K562 (cell line): ENCODE measurements at regions not wholly inside any gene's neighbourhood (a gene's known extent, or its start where the extent isn't known, plus 50 kb on each side); places are given as distances from the start of the nearest gene placed in this dataset.

Experiments used
- ATAC-seq: fragments of 200-7000 bp; cut with Tn5 transposase; 3 replicates; pipeline ENCODE4 v1.9.1; 2020; ENCODE audit warnings: moderate library complexity
- BruUV-seq: library from RNA; stranded (reverse); fragments of 400-500 nt; replicated peaks from 2 replicates; lab custom pipeline; 2021; lab: Mats Ljungman, UMichigan
- CTCF ChIA-PET: fragments of 300-600 bp; formaldehyde crosslinking; extraction: SDS; loops from one replicate; lab custom pipeline; 2021; ENCODE audit warnings: low intra/inter-chr PET ratio; lab: Yijun Ruan, JAX
- POLR2A ChIA-PET: fragments of 300-600, 350-650 bp; sonication (Branson Sonifier 250); formaldehyde crosslinking; extraction: SDS; loops from one replicate; lab custom pipeline; 2021; ENCODE audit warnings: antibody characterized with exemption, inconsistent platforms; lab: Yijun Ruan, JAX
- DNase-seq, 4 experiments: peaks; one replicate each; pipeline versions ENCODE4 v3.0.0 to v3.0.0-alpha.2; 2011 to 2018; ENCODE audit warnings: low spot score in 3 of 4, mixed read lengths in 3 of 4; ENCODE audit errors: extremely low read depth in 1 of 4
- FAIRE-seq: peaks from 2 replicates; lab custom pipeline; 2011; peaks lifted over from hg19 to GRCh38; lab: Jason Lieb, UNC
- H2AFZ ChIP-seq: 2 replicates; pipeline ENCODE4 v1.6.0; 2011; ENCODE audit warnings: low read depth, low read length, control low read depth, inconsistent platforms
- H3K27ac ChIP-seq: fragments of 200-600 bp; 3 replicates; pipeline ENCODE4 v1.8.0; 2011; ENCODE audit warnings: low read depth, mild to moderate bottlenecking, control low read depth, inconsistent platforms, low read length, moderate library complexity, mixed read lengths; ENCODE audit errors: extremely low read depth
- H3K27me3 ChIP-seq, 2 experiments: fragments of 300-600 bp in 1 of 2; 2 replicates in 1 of 2; 3 replicates in 1 of 2; pipeline versions ENCODE4 v1.6.0 to v1.8.0; 2011; ENCODE audit warnings: inconsistent platforms in 2 of 2, low read length in 2 of 2, mild to moderate bottlenecking in 1 of 2, mixed read lengths in 1 of 2, moderate library complexity in 1 of 2; ENCODE audit not compliant: control insufficient read depth in 2 of 2, insufficient read depth in 2 of 2
- H3K36me3 ChIP-seq: fragments of 300-600 bp; 3 replicates; pipeline ENCODE4 v1.8.0; 2011; ENCODE audit warnings: mild to moderate bottlenecking, low read length, inconsistent platforms; ENCODE audit not compliant: control insufficient read depth, insufficient read depth
- H3K4me1 ChIP-seq, 2 experiments: fragments of 200-600 bp in 1 of 2; replicated peaks in 1 of 2; 2 replicates in 1 of 2; 3 replicates in 1 of 2; pipeline versions ENCODE4 v1.5.1 to v1.8.0; 2011; ENCODE audit warnings: inconsistent platforms in 2 of 2, low read length in 2 of 2, mild to moderate bottlenecking in 1 of 2, mixed read lengths in 1 of 2, moderate library complexity in 1 of 2; ENCODE audit not compliant: control insufficient read depth in 2 of 2, insufficient read depth in 2 of 2
- H3K4me2 ChIP-seq: 2 replicates; pipeline ENCODE4 v1.6.1; 2011; ENCODE audit warnings: low read length, control low read depth, inconsistent platforms, mixed read lengths; ENCODE audit not compliant: insufficient read depth
- H3K4me3 ChIP-seq: fragments of 200-600 bp; sonication (generic), shearing (Covaris generic); 2 replicates; pipeline ENCODE4 v1.5.1; 2016; ENCODE audit warnings: control low read depth, inconsistent platforms
- H3K79me2 ChIP-seq: fragments of 200-600 bp; 3 replicates; pipeline ENCODE4 v1.8.0; 2011; ENCODE audit warnings: low read length, inconsistent platforms; ENCODE audit not compliant: control insufficient read depth, insufficient read depth
- H3K9ac ChIP-seq, 2 experiments: 2 replicates each; pipeline versions ENCODE4 v1.6.0 to v1.6.1; 2011; ENCODE audit warnings: low read depth in 2 of 2, low read length in 2 of 2, control low read depth in 1 of 2, inconsistent platforms in 1 of 2, mild to moderate bottlenecking in 1 of 2, mixed read lengths in 1 of 2; ENCODE audit not compliant: insufficient read depth in 1 of 2
- H3K9me1 ChIP-seq: one replicate; pipeline ENCODE4 v1.6.0; 2011; ENCODE audit warnings: inconsistent platforms, mild to moderate bottlenecking, low read length, moderate library complexity; ENCODE audit not compliant: control insufficient read depth, insufficient read depth
- H3K9me3 ChIP-seq: replicated peaks from 2 replicates; pipeline ENCODE4 v1.5.1; 2011; ENCODE audit warnings: low read depth, low read length, inconsistent platforms; ENCODE audit not compliant: control insufficient read depth, insufficient read depth
- H4K20me1 ChIP-seq: replicated peaks from 2 replicates; pipeline ENCODE4 v1.6.1; 2011; ENCODE audit warnings: low read length, inconsistent platforms, mixed read lengths; ENCODE audit not compliant: control insufficient read depth, insufficient read depth
- BCLAF1 ChIP-seq, 2 experiments: fragments of 450-650 bp in 1 of 2; IDR thresholded peaks; 2 replicates each; pipeline ENCODE4 v1.6.1; 2011 to 2017; ENCODE audit warnings: low read depth in 2 of 2, antibody characterized with exemption in 1 of 2, borderline replicate concordance in 1 of 2, low read length in 1 of 2, mild to moderate bottlenecking in 1 of 2, mixed read lengths in 1 of 2; ENCODE audit not compliant: control insufficient read depth in 1 of 2
- FOXA3 ChIP-seq, 2 experiments: fragments of 450-650 bp in 1 of 2; sonication (generic) in 1 of 2; formaldehyde crosslinking; IDR thresholded peaks in 1 of 2; conservative IDR thresholded peaks in 1 of 2; 2 replicates each; pipeline versions ENCODE4 v1.4.0 to v1.8.0; 2020 to 2022; ENCODE audit warnings: mild to moderate bottlenecking in 2 of 2, missing genetic modification reagents in 1 of 2
- FOXM1 ChIP-seq, 2 experiments: fragments of 450-650 bp in 1 of 2; sonication (generic) in 1 of 2; formaldehyde crosslinking in 1 of 2; IDR thresholded peaks; 2 replicates each; pipeline versions ENCODE4 v1.6.1 to v1.9.0; 2017 to 2022; ENCODE audit warnings: low read depth in 2 of 2, mild to moderate bottlenecking in 2 of 2, missing genetic modification reagents in 1 of 2, moderate library complexity in 1 of 2
- HDAC6 ChIP-seq: IDR thresholded peaks from 2 replicates; pipeline ENCODE4 v1.6.1; 2012; ENCODE audit warnings: low read depth, mild to moderate bottlenecking, control low read depth, inconsistent platforms, low read length, moderate library complexity
- PHTF2 ChIP-seq: fragments of 250-450 bp; sonication (Bioruptor Pico); IDR thresholded peaks from 2 replicates; pipeline ENCODE4 v1.5.0; 2021; ENCODE audit warnings: mild to moderate bottlenecking
- PTTG1 ChIP-seq: fragments of 450-650 bp; IDR thresholded peaks from 2 replicates; pipeline ENCODE4 v1.6.1; 2016; ENCODE audit warnings: low read depth, mild to moderate bottlenecking, missing genetic modification characterization, missing compliant biosample characterization
- RNF2 ChIP-seq: sonication (generic); IDR thresholded peaks from 2 replicates; pipeline ENCODE4 v1.6.1; 2016
- TEAD1 ChIP-seq, 2 experiments: fragments of 450-650 bp in 1 of 2; sonication (generic) in 1 of 2; formaldehyde crosslinking; IDR thresholded peaks; 2 replicates each; pipeline versions ENCODE4 v1.4.0 to v1.8.0; 2020 to 2022; ENCODE audit warnings: mild to moderate bottlenecking in 2 of 2, missing genetic modification reagents in 1 of 2
- ZBTB33 ChIP-seq: sonication (generic); formaldehyde crosslinking; IDR thresholded peaks from 2 replicates; pipeline ENCODE4 v1.8.1; 2023; ENCODE audit warnings: mild to moderate bottlenecking, missing genetic modification reagents
- ZBTB9 ChIP-seq: fragments of 450-650 bp; formaldehyde crosslinking; IDR thresholded peaks from 2 replicates; pipeline ENCODE4 v1.4.0; 2020; ENCODE audit warnings: mild to moderate bottlenecking, moderate library complexity
- ZC3H8 ChIP-seq: fragments of 450-650 bp; IDR thresholded peaks from 2 replicates; pipeline ENCODE4 v1.6.1; 2017
- ZNF518B ChIP-seq: fragments of 250-450 bp; sonication (Bioruptor Pico); IDR thresholded peaks from 2 replicates; pipeline ENCODE4 v1.5.0; 2021; ENCODE audit warnings: mild to moderate bottlenecking, moderate library complexity
- WGBS: fragments of 100-300 bp; shearing (Covaris generic); methylation state at CpG from one replicate; pipeline ENCODE4 v1.1.6; 2016; ENCODE audit warnings: low coverage, mixed read lengths; ENCODE audit not compliant: insufficient coverage; ENCODE audit errors: missing lambda C conversion rate; 5-methylcytosine and 5-hydroxymethylcytosine counted together
- in situ Hi-C: fragments of 300-500 bp; cut with MboI; formaldehyde crosslinking; loops from 4 replicates; pipeline ENCODE4 v1.15.0; 2018; ENCODE audit warnings: inconsistent platforms, mixed read lengths
- intact Hi-C: fragments of 100-400 bp; cut with micrococcal nuclease; formaldehyde crosslinking; loops from 2 replicates; pipeline ENCODE4 v1.14.2; 2022

- no peak for TF ChIP-seq ZC3H8
- TF ChIP-seq TEAD1 (CRISPR knock-in tag; IDR thresholded peaks at IDR 0.05), result no peak
- TF ChIP-seq BCLAF1 (IDR thresholded peaks at IDR 0.05; ENCODE audit: borderline replicate concordance in 1 of 2, control insufficient read depth in 1 of 2, low read depth in 2 of 2, low read length in 1 of 2), result no peak
- TF ChIP-seq RNF2, result no peak
- no peak for TF ChIP-seq ZNF518B (CRISPR knock-in tag)
- no peak for TF ChIP-seq ZBTB9 (CRISPR knock-in tag)
- no peak for TF ChIP-seq FOXA3 (CRISPR knock-in tag; conservative IDR thresholded peaks at IDR 0.05 in 1 of 2, IDR thresholded peaks at IDR 0.05 in 1 of 2)
- no peak for TF ChIP-seq FOXM1 (IDR thresholded peaks at IDR 0.05; ENCODE audit: low read depth)
- TF ChIP-seq FOXM1 (CRISPR knock-in tag; IDR thresholded peaks at IDR 0.05; ENCODE audit: low read depth), result no peak
- no peak for TF ChIP-seq PHTF2 (CRISPR knock-in tag)
- TF ChIP-seq PTTG1 (tag), result no peak
- no peak for TF ChIP-seq HDAC6
- TF ChIP-seq ZBTB33 (CRISPR knock-in tag), result no peak
- FAIRE-seq, result no peak
- no peaks in the 10 kb centered on the region for H3K27me3 ChIP-seq
These were observed 162.6 kb downstream of the P2RY1 start for GRCh38 chr3:152997526-152997925.

More at GRCh38 chr3:152997526-152997925, 162.6 kb downstream of the P2RY1 start:
- H3K36me3 ChIP-seq, result no peaks in the 10 kb centered on the region
- WGBS, result 70% methylated on average over 2 of the region's 2 CpGs
- no peaks in the 10 kb centered on the region for H3K79me2 ChIP-seq
- H3K9me3 ChIP-seq, result no peaks in the 10 kb centered on the region; the same call in 1 of the 2 replicates
- H2AFZ ChIP-seq, result no peak overlapping the region
- no peak overlapping the region for H3K4me3 ChIP-seq
- CTCF ChIA-PET, result no interaction called here
- in situ Hi-C loops (no loop called here), intact Hi-C loops (no loop called here)
- H4K20me1 ChIP-seq, result no peaks in the 10 kb centered on the region
- no peak overlapping the region for H3K27ac ChIP-seq
- H3K9ac ChIP-seq, result no peak overlapping the region
- DNase-seq (no peak), ATAC-seq (no peak)
- H3K9me1 ChIP-seq, result no peaks in the 10 kb centered on the region
- POLR2A ChIA-PET, result no interaction called here
- BruUV-seq, result no TSS peak
- H3K4me2 ChIP-seq, result no peak overlapping the region
- no peaks in the 10 kb centered on the region; a peak in 1 of 5 replicates for H3K4me1 ChIP-seq
